H1 (cell line): ENCODE measurements at regions not wholly inside any gene's neighbourhood (a gene's known extent, or its start where the extent isn't known, plus 50 kb on each side); places are given as distances from the start of the nearest gene placed in this dataset.

Experiments used
- CTCF ChIA-PET: fragments of 300-600 bp; sonication (Branson Sonifier 250); formaldehyde crosslinking; loops from one replicate; lab custom pipeline; 2021; ENCODE audit not compliant: partially characterized antibody; lab: Charles Lee
- POLR2A ChIA-PET: fragments of 300-600 bp; sonication (Branson Sonifier 250); formaldehyde crosslinking; loops from one replicate; lab custom pipeline; 2021; ENCODE audit warnings: inconsistent platforms; ENCODE audit not compliant: partially characterized antibody; lab: Charles Lee
- DNase-seq, 2 experiments: peaks; one replicate each; pipeline versions ENCODE4 v3.0.0 to v3.0.0-alpha.2; 2010 to 2022; ENCODE audit warnings: low spot score in 2 of 2, low read depth in 1 of 2, mixed read lengths in 1 of 2
- FAIRE-seq: peaks from 2 replicates; lab custom pipeline; 2011; peaks lifted over from hg19 to GRCh38; lab: Jason Lieb, UNC
- H2AFZ ChIP-seq: 2 replicates; pipeline ENCODE4 v1.8.1; 2012; ENCODE audit warnings: low read length, inconsistent platforms
- H2AK5ac ChIP-seq: 2 replicates; pipeline ENCODE4 v1.6.1; 2013; ENCODE audit warnings: low read depth, low read length
- H2BK120ac ChIP-seq: replicated peaks from 2 replicates; pipeline ENCODE3; 2013; ENCODE audit warnings: low read depth, low read length, inconsistent platforms
- H2BK12ac ChIP-seq: 2 replicates; pipeline ENCODE4 v1.6.1; 2013; ENCODE audit warnings: low read depth, low read length
- H2BK15ac ChIP-seq: 2 replicates; pipeline ENCODE4 v1.6.1; 2013; ENCODE audit warnings: low read length
- H2BK20ac ChIP-seq: 2 replicates; pipeline ENCODE4 v1.6.1; 2013; ENCODE audit warnings: low read length
- H2BK5ac ChIP-seq: 2 replicates; pipeline ENCODE4 v1.6.1; 2013; ENCODE audit warnings: low read depth, low read length
- H3K14ac ChIP-seq: 2 replicates; pipeline ENCODE4 v1.6.1; 2013; ENCODE audit warnings: inconsistent platforms; ENCODE audit not compliant: insufficient read length
- H3K18ac ChIP-seq: 2 replicates; pipeline ENCODE4 v1.6.1; 2013; ENCODE audit warnings: low read length; ENCODE audit errors: extremely low read depth
- H3K23ac ChIP-seq: 2 replicates; pipeline ENCODE4 v1.6.1; 2013; ENCODE audit warnings: inconsistent platforms; ENCODE audit not compliant: insufficient read length
- H3K23me2 ChIP-seq: 2 replicates; pipeline ENCODE4 v1.6.1; 2013; ENCODE audit warnings: low read depth, low read length
- H3K27ac ChIP-seq: 2 replicates; pipeline ENCODE4 v1.6.1; 2011; ENCODE audit warnings: low read depth, low read length, inconsistent platforms
- H3K27me3 ChIP-seq, 4 experiments: replicated peaks in 1 of 4; 1 replicate in 1 of 4; 2 replicates in 3 of 4; pipeline versions ENCODE4 v1.6.1 to v1.8.1; 2011 to 2013; ENCODE audit warnings: low read length in 3 of 4, mild to moderate bottlenecking in 3 of 4, inconsistent platforms in 2 of 4, mixed read lengths in 2 of 4, moderate library complexity in 1 of 4; ENCODE audit not compliant: control insufficient read depth in 3 of 4, insufficient read depth in 3 of 4; ENCODE audit errors: extremely low read depth in 1 of 4
- H3K36me3 ChIP-seq, 4 experiments: 2 replicates each; pipeline versions ENCODE4 v1.6.1 to v1.8.1; 2011 to 2013; ENCODE audit warnings: mild to moderate bottlenecking in 4 of 4, low read length in 3 of 4, moderate library complexity in 2 of 4, control low read depth in 1 of 4, inconsistent platforms in 1 of 4; ENCODE audit not compliant: insufficient read depth in 4 of 4, control insufficient read depth in 2 of 4
- H3K4ac ChIP-seq: replicated peaks from 2 replicates; pipeline ENCODE3; 2013; ENCODE audit warnings: low read length, low read depth, mixed read lengths, inconsistent platforms; ENCODE audit not compliant: insufficient read length
- H3K4me1 ChIP-seq, 4 experiments: replicated peaks in 1 of 4; 1 replicate in 1 of 4; 2 replicates in 3 of 4; pipeline versions ENCODE4 v1.6.1 to v1.8.1; 2011 to 2013; ENCODE audit warnings: low read length in 3 of 4, inconsistent platforms in 2 of 4, mixed read lengths in 1 of 4; ENCODE audit not compliant: insufficient read depth in 4 of 4, control insufficient read depth in 3 of 4
- H3K4me2 ChIP-seq, 2 experiments: 2 replicates each; pipeline versions ENCODE4 v1.6.1 to v1.8.1; 2011 to 2013; ENCODE audit warnings: low read depth in 2 of 2, low read length in 2 of 2, control low read depth in 1 of 2, inconsistent platforms in 1 of 2, mild to moderate bottlenecking in 1 of 2; ENCODE audit not compliant: insufficient read depth in 1 of 2
- H3K4me3 ChIP-seq, 4 experiments: fragments of 200-600, 300-600 bp in 1 of 4; sonication (generic), shearing (Covaris generic), sonication (Bioruptor Twin) in 1 of 4; 2 replicates each; pipeline versions ENCODE4 v1.5.1 to v1.8.1; 2011 to 2016; ENCODE audit warnings: low read length in 4 of 4, low read depth in 3 of 4, control low read depth in 2 of 4, inconsistent platforms in 2 of 4, mild to moderate bottlenecking in 2 of 4, mixed read lengths in 1 of 4, moderate library complexity in 1 of 4; ENCODE audit not compliant: insufficient read depth in 2 of 4; ENCODE audit errors: extremely low read depth in 1 of 4
- H3K56ac ChIP-seq: replicated peaks from 2 replicates; pipeline ENCODE3; 2013; ENCODE audit warnings: low read depth, mild to moderate bottlenecking, mixed read lengths, low read length, inconsistent platforms; ENCODE audit not compliant: insufficient read length
- H3K79me1 ChIP-seq: 2 replicates; pipeline ENCODE4 v1.6.1; 2013; ENCODE audit warnings: low read depth, low read length, control low read depth
- H3K79me2 ChIP-seq, 2 experiments: 2 replicates each; pipeline versions ENCODE4 v1.6.1 to v1.8.1; 2012 to 2013; ENCODE audit warnings: low read length in 2 of 2, mild to moderate bottlenecking in 2 of 2, inconsistent platforms in 1 of 2; ENCODE audit not compliant: insufficient read depth in 2 of 2, control insufficient read depth in 1 of 2
- H3K9ac ChIP-seq, 4 experiments: replicated peaks in 1 of 4; 1 replicate in 1 of 4; 2 replicates in 3 of 4; pipeline versions ENCODE4 v1.6.1 to v1.8.1; 2011 to 2013; ENCODE audit warnings: low read depth in 3 of 4, low read length in 3 of 4, control low read depth in 2 of 4, mild to moderate bottlenecking in 2 of 4, moderate library complexity in 2 of 4, inconsistent platforms in 1 of 4; ENCODE audit errors: extremely low read depth in 1 of 4
- H3K9me3 ChIP-seq, 2 experiments: 2 replicates each; pipeline versions ENCODE4 v1.6.1 to v1.8.1; 2012 to 2013; ENCODE audit warnings: mild to moderate bottlenecking in 2 of 2, moderate library complexity in 2 of 2, control low read depth in 1 of 2, inconsistent platforms in 1 of 2, low read depth in 1 of 2, low read length in 1 of 2, mixed read lengths in 1 of 2; ENCODE audit not compliant: insufficient read depth in 2 of 2
- H4K20me1 ChIP-seq, 2 experiments: replicated peaks in 1 of 2; 2 replicates each; pipeline versions ENCODE3 to v1.8.1; 2011 to 2013; ENCODE audit warnings: inconsistent platforms in 2 of 2, low read length in 2 of 2, mild to moderate bottlenecking in 1 of 2; ENCODE audit not compliant: insufficient read depth in 2 of 2, control insufficient read depth in 1 of 2
- H4K5ac ChIP-seq: 2 replicates; pipeline ENCODE4 v1.6.1; 2013; ENCODE audit warnings: low read length, low read depth, mixed read lengths, inconsistent platforms; ENCODE audit not compliant: insufficient read length
- H4K8ac ChIP-seq: 2 replicates; pipeline ENCODE4 v1.8.0; 2013; ENCODE audit warnings: mild to moderate bottlenecking, moderate library complexity, low read length, inconsistent platforms; ENCODE audit not compliant: insufficient read depth; ENCODE audit errors: extremely low read depth
- H4K91ac ChIP-seq: replicated peaks from 2 replicates; pipeline ENCODE3; 2013; ENCODE audit warnings: low read length, mixed read lengths, inconsistent platforms; ENCODE audit not compliant: insufficient read length
- BRCA1 ChIP-seq: IDR thresholded peaks from 2 replicates; pipeline ENCODE4 v1.6.1; 2012; ENCODE audit warnings: low read depth, low read length, improper control_type of control experiment
- CTBP2 ChIP-seq: IDR thresholded peaks from 2 replicates; pipeline ENCODE4 v1.7.0; 2011; ENCODE audit warnings: borderline replicate concordance, mild to moderate bottlenecking, moderate library complexity, mixed read lengths, low read length; ENCODE audit not compliant: insufficient read depth, insufficient read length
- EZH2 ChIP-seq: fragments of 200-600 bp; sonication (generic); IDR thresholded peaks from 2 replicates; pipeline ENCODE4 v1.7.1; 2012; ENCODE audit warnings: low read depth, mild to moderate bottlenecking, moderate library complexity, low read length, inconsistent platforms; ENCODE audit not compliant: severe bottlenecking
- FOSL1 ChIP-seq: IDR thresholded peaks from 2 replicates; pipeline ENCODE4 v1.6.1; 2011; ENCODE audit warnings: mild to moderate bottlenecking, low read depth, low read length, moderate library complexity; ENCODE audit not compliant: insufficient read depth
- MAFK ChIP-seq: IDR thresholded peaks from 2 replicates; pipeline ENCODE4 v1.6.1; 2012; ENCODE audit warnings: low read depth, mild to moderate bottlenecking, improper control_type of control experiment, low read length
- SIRT6 ChIP-seq: IDR thresholded peaks from one replicate; pipeline ENCODE4 v1.7.1; 2012; ENCODE audit warnings: low read length, inconsistent platforms
- TBP ChIP-seq: IDR thresholded peaks from 2 replicates; pipeline ENCODE4 v1.6.1; 2011; ENCODE audit warnings: low read depth, low read length, improper control_type of control experiment
- TCF12 ChIP-seq: IDR thresholded peaks from 2 replicates; pipeline ENCODE4 v1.6.1; 2011; ENCODE audit warnings: low read depth, mild to moderate bottlenecking, low read length
- ZNF274 ChIP-seq: IDR thresholded peaks from 2 replicates; pipeline ENCODE4 v1.7.0; 2012; ENCODE audit warnings: low read length, borderline replicate concordance; ENCODE audit errors: extremely low read depth
- WGBS, 2 experiments: shearing (Covaris generic) in 1 of 2; methylation state at CpG; one replicate each; pipeline versions ENCODE4 v1.1.6 to v1.1.7; 2013 to 2015; ENCODE audit warnings: low lambda C conversion rate in 2 of 2, mixed read lengths in 2 of 2, inconsistent platforms in 1 of 2, low coverage in 1 of 2, missing lambda C conversion rate in 1 of 2; ENCODE audit not compliant: insufficient replicate concordance in 2 of 2, insufficient coverage in 1 of 2, insufficient read length in 1 of 2; ENCODE audit errors: extremely low coverage in 1 of 2, missing lambda C conversion rate in 1 of 2; 5-methylcytosine and 5-hydroxymethylcytosine counted together
- TF ChIP-seq, protein P1 (sequence below): IDR thresholded peaks from 2 replicates; pipeline ENCODE4 v1.6.1; 2011; ENCODE audit warnings: low read length, improper control_type of control experiment
- TF ChIP-seq, protein P2 (sequence below): IDR thresholded peaks from 2 replicates; pipeline ENCODE4 v1.6.1; 2012; ENCODE audit warnings: low read length, inconsistent platforms

DNA sequence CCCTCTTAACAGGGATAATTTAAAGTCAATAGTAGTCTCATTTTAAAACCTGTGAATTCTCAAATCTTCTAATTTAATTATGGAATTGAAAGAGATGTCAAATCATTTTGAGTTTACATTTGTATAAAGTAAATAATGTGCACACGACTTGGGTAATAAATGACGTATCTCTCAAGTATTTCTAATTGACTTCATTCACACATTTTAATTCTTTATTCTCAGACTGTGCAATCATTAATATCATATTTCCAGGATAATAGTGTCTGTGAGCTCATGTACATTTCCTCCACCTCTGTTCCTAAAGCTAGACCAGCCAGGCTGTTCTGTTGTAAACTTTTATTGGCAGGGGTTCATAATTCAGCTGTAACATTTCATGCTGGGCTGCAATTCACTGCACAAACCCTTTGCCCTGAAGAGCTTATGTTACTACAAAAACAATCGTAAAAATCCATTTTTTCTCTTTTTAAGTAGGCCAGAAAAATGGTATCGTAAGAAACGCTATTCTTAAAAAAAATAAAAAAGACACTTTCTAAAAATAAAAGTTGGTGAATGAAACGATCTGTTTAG, 1103.1 kb upstream of the TENM3 start:
- ChIA-PET CTCF (interaction anchor here (0.5 to 1.3 kb wide), 5 partner anchors 123 to 879 kb away, joined by 3 to 5 read pairs (median 4); no protein-coding TSS in a partner anchor), POLR2A (no interaction called here)
- no peaks in the 10 kb centered on the region for H3K36me3 ChIP-seq
- H3K23ac ChIP-seq = no peak overlapping the region
- H3K79me2 ChIP-seq = no peaks in the 10 kb centered on the region
- H3K27me3 ChIP-seq = no peaks in the 10 kb centered on the region
- no peak overlapping the region for H3K18ac ChIP-seq
- H3K9ac ChIP-seq = no peak overlapping the region
- H2AFZ ChIP-seq = no peak overlapping the region
- no peak overlapping the region for H3K4me3 ChIP-seq
- H2BK120ac ChIP-seq = no peak overlapping the region
- no peak overlapping the region for H2BK12ac ChIP-seq
- H3K23me2 ChIP-seq = no peaks in the 10 kb centered on the region
- H2BK15ac ChIP-seq = no peak overlapping the region
- H3K14ac ChIP-seq = no peak overlapping the region
- no peak overlapping the region for H3K4ac ChIP-seq
- 86% methylated on average over 6 of the region's 6 CpGs; no CpG with 5 or more reads in 1 of the 2 experiments for WGBS, 2 experiments
- FAIRE-seq = no peak
- no peak overlapping the region for H4K5ac ChIP-seq
- no peak overlapping the region for H3K4me2 ChIP-seq
- no peak overlapping the region for H3K56ac ChIP-seq
- DNase-seq = no peak
- H2BK5ac ChIP-seq = no peak overlapping the region
- TF ChIP-seq MAFK = no peak
- TF ChIP-seq BRCA1 = no peak
- TF ChIP-seq, protein P1, sequence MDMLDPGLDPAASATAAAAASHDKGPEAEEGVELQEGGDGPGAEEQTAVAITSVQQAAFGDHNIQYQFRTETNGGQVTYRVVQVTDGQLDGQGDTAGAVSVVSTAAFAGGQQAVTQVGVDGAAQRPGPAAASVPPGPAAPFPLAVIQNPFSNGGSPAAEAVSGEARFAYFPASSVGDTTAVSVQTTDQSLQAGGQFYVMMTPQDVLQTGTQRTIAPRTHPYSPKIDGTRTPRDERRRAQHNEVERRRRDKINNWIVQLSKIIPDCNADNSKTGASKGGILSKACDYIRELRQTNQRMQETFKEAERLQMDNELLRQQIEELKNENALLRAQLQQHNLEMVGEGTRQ = no peak
- no peak for TF ChIP-seq CTBP2
- TF ChIP-seq EZH2 = no peak
- no peak for TF ChIP-seq FOSL1
- TF ChIP-seq TBP = no peak
- TF ChIP-seq TCF12 = no peak
- TF ChIP-seq, protein P2, sequence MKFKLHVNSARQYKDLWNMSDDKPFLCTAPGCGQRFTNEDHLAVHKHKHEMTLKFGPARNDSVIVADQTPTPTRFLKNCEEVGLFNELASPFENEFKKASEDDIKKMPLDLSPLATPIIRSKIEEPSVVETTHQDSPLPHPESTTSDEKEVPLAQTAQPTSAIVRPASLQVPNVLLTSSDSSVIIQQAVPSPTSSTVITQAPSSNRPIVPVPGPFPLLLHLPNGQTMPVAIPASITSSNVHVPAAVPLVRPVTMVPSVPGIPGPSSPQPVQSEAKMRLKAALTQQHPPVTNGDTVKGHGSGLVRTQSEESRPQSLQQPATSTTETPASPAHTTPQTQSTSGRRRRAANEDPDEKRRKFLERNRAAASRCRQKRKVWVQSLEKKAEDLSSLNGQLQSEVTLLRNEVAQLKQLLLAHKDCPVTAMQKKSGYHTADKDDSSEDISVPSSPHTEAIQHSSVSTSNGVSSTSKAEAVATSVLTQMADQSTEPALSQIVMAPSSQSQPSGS = no peak
- no peak for TF ChIP-seq ZNF274
- TF ChIP-seq SIRT6 = no peak
- TF ChIP-seq, all 59 proteins: peak for 0
- no peaks in the 10 kb centered on the region for H3K9me3 ChIP-seq
- H3K27ac ChIP-seq = no peak overlapping the region
- H4K8ac ChIP-seq = no peak overlapping the region
- no peaks in the 10 kb centered on the region for H4K20me1 ChIP-seq
- no peak overlapping the region for H2BK20ac ChIP-seq
- H2AK5ac ChIP-seq = no peak overlapping the region
- H3K79me1 ChIP-seq = no peaks in the 10 kb centered on the region
- no peaks in the 10 kb centered on the region for H3K4me1 ChIP-seq
- H4K91ac ChIP-seq = no peak overlapping the region
